Caco-2 (cell line): ENCODE measurements at regions not wholly inside any gene's neighbourhood (a gene's known extent, or its start where the extent isn't known, plus 50 kb on each side); places are given as distances from the start of the nearest gene placed in this dataset.

Experiments used
- BruUV-seq: library from RNA; stranded (reverse); fragments of 400-500 nt; replicated peaks from 2 replicates; lab custom pipeline; 2021; lab: Mats Ljungman, UMichigan
- CTCF ChIA-PET: fragments of 300-600 bp; sonication (Branson Sonifier 250); formaldehyde crosslinking; loops from one replicate; lab custom pipeline; 2022; ENCODE audit warnings: antibody characterized with exemption; lab: Charles Lee
- POLR2A ChIA-PET: fragments of 300-600 bp; sonication (Branson Sonifier 250); formaldehyde crosslinking; loops from one replicate; lab custom pipeline; 2022; ENCODE audit warnings: antibody characterized with exemption; lab: Charles Lee
- DNase-seq, 2 experiments: peaks; one replicate each; pipeline versions ENCODE4 v3.0.0 to v3.0.0-alpha.2; 2020 to 2022
- H3K27me3 ChIP-seq: replicated peaks from 2 replicates; pipeline ENCODE4 v1.6.0; 2011; ENCODE audit warnings: low read length; ENCODE audit not compliant: control insufficient read depth, insufficient read depth
- H3K36me3 ChIP-seq: 2 replicates; pipeline ENCODE4 v1.5.1; 2011; ENCODE audit warnings: low read length; ENCODE audit not compliant: control insufficient read depth, insufficient read depth
- H3K4me1 ChIP-seq: fragments of 250-450 bp; sonication (Bioruptor Pico); 2 replicates; pipeline ENCODE4 v1.5.1; 2020; ENCODE audit warnings: mild to moderate bottlenecking
- H3K4me3 ChIP-seq: 2 replicates; pipeline ENCODE4 v1.5.1; 2011; ENCODE audit warnings: low read depth, mild to moderate bottlenecking, control low read depth, low read length
- H3K9me3 ChIP-seq: fragments of 250-450 bp; sonication (Bioruptor Pico); 2 replicates; pipeline ENCODE4 v1.5.1; 2020; ENCODE audit warnings: mild to moderate bottlenecking, moderate library complexity
- H3K27ac Mint-ChIP-seq: one replicate; pipeline ENCODE4 v1.8.0; 2022; ENCODE audit warnings: mixed read lengths; ENCODE audit not compliant: unreplicated experiment
- H3K27me3 Mint-ChIP-seq: one replicate; pipeline ENCODE4 v1.8.0; 2022; ENCODE audit warnings: mixed read lengths; ENCODE audit not compliant: insufficient read depth, unreplicated experiment
- H3K36me3 Mint-ChIP-seq: one replicate; pipeline ENCODE4 v1.8.0; 2022; ENCODE audit warnings: mild to moderate bottlenecking, mixed read lengths; ENCODE audit not compliant: insufficient read depth, unreplicated experiment
- H3K4me1 Mint-ChIP-seq: one replicate; pipeline ENCODE4 v1.8.0; 2022; ENCODE audit warnings: low read depth, mixed read lengths; ENCODE audit not compliant: unreplicated experiment
- H3K4me3 Mint-ChIP-seq: one replicate; pipeline ENCODE4 v1.8.0; 2022; ENCODE audit warnings: mild to moderate bottlenecking, moderate library complexity, mixed read lengths; ENCODE audit not compliant: unreplicated experiment
- H3K9me3 Mint-ChIP-seq: one replicate; pipeline ENCODE4 v1.8.0; 2022; ENCODE audit warnings: mixed read lengths; ENCODE audit not compliant: unreplicated experiment
- CTCF ChIP-seq, 2 experiments: fragments of 200-600 bp in 1 of 2; IDR thresholded peaks; 1 replicate in 1 of 2; 2 replicates in 1 of 2; pipeline versions ENCODE4 v1.5.1 to v1.8.0; 2011 to 2022; ENCODE audit warnings: antibody characterized with exemption in 1 of 2, control low read depth in 1 of 2, inconsistent platforms in 1 of 2, low read depth in 1 of 2, low read length in 1 of 2, mild to moderate bottlenecking in 1 of 2, moderate library complexity in 1 of 2; ENCODE audit not compliant: insufficient read depth in 1 of 2, severe bottlenecking in 1 of 2, unreplicated experiment in 1 of 2
- intact Hi-C: fragments of 100-400 bp; cut with micrococcal nuclease; formaldehyde crosslinking; loops from one replicate; pipeline ENCODE4 v1.10.0; 2022; ENCODE audit not compliant: unreplicated experiment

DNA sequence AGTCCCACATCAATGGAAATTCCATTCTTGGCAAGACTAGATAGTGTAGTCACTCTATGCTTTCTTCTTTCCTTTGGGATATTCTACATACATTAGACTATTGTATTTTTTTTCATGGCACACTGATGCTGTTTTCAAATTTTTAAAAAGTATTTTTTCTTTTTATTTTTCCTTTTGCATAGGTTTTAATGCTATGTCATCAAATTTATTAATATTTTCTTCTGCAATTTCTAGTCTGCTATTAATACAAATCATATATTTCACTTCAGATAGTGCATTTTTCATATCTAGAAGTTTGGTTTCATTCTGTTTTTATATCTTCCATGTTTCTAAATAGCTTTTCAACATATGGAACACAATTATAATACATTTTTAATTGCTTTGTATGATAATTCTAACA is 2050.1 kb upstream of the PRR20A start:
- Histone ChIP-seq H3K36me3 (no peaks in the 10 kb centered on the region), H3K4me1 (no peaks in the 10 kb centered on the region), H3K4me3 (no peak overlapping the region), H3K27me3 (no peaks in the 10 kb centered on the region), H3K9me3 (no peaks in the 10 kb centered on the region; the same call in 1 of the 2 replicates)
- H3K4me3 Mint-ChIP-seq, result no peak overlapping the region
- H3K4me1 Mint-ChIP-seq, result no peaks in the 10 kb centered on the region
- H3K9me3 Mint-ChIP-seq, result no peaks in the 10 kb centered on the region
- intact Hi-C loops, result no loop called here
- H3K27me3 Mint-ChIP-seq, result no peaks in the 10 kb centered on the region
- no peak for TF ChIP-seq CTCF (IDR thresholded peaks at IDR 0.05; ENCODE audit: insufficient read depth in 1 of 2, low read depth in 1 of 2, low read length in 1 of 2, severe bottlenecking in 1 of 2, unreplicated experiment in 1 of 2)
- ChIA-PET POLR2A (no interaction called here), CTCF (no interaction called here)
- DNase-seq, result no peak
- no TSS peak for BruUV-seq
- no peaks in the 10 kb centered on the region for H3K36me3 Mint-ChIP-seq
- no peak overlapping the region for H3K27ac Mint-ChIP-seq

GRCh38 chr13:55091172-55091571 is 2049.5 kb upstream of the PRR20A start:
- no peaks in the 10 kb centered on the region for H3K4me1 ChIP-seq
- H3K4me1 Mint-ChIP-seq, result no peaks in the 10 kb centered on the region
- POLR2A ChIA-PET, result no interaction called here
- no peak for DNase-seq
- no peak overlapping the region for H3K4me3 ChIP-seq
- no peaks in the 10 kb centered on the region for H3K27me3 Mint-ChIP-seq
- H3K27me3 ChIP-seq, result no peaks in the 10 kb centered on the region
- no peak for TF ChIP-seq CTCF (IDR thresholded peaks at IDR 0.05; ENCODE audit: insufficient read depth in 1 of 2, low read depth in 1 of 2, low read length in 1 of 2, severe bottlenecking in 1 of 2, unreplicated experiment in 1 of 2)
- CTCF ChIA-PET, result no interaction called here
- no peaks in the 10 kb centered on the region for H3K36me3 Mint-ChIP-seq
- intact Hi-C loops, result no loop called here
- no peak overlapping the region for H3K27ac Mint-ChIP-seq
- no peaks in the 10 kb centered on the region; the same call in 1 of the 2 replicates for H3K9me3 ChIP-seq
- no peaks in the 10 kb centered on the region for H3K36me3 ChIP-seq
- H3K9me3 Mint-ChIP-seq, result no peaks in the 10 kb centered on the region
- BruUV-seq, result no TSS peak
- H3K4me3 Mint-ChIP-seq, result no peak overlapping the region

DNA sequence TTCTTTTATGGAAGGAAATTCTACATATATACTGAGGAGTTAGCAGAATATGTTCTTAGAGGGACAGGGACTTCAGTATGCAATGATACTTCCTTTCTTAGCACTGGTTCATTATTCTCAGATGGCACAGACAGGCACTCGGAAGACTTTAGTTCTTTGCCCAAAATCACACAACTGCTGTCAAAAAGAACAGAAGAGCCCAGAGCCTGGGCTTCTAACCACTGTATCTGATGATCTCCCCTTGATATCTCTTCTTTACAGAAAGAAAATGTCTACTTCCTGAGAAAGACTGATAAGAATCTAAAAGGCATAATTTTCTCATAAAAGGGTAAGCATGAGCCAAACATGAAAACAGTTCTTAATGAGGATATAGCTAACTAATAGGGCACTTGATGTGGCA is 2034.2 kb upstream of the PRR20A start:
- Histone ChIP-seq H3K4me3 (no peak overlapping the region), H3K36me3 (no peaks in the 10 kb centered on the region), H3K4me1 (no peaks in the 10 kb centered on the region), H3K9me3 (no peaks in the 10 kb centered on the region), H3K27me3 (no peaks in the 10 kb centered on the region)
- H3K9me3 Mint-ChIP-seq, result no peaks in the 10 kb centered on the region
- no peak overlapping the region for H3K27ac Mint-ChIP-seq
- H3K36me3 Mint-ChIP-seq, result no peaks in the 10 kb centered on the region
- no peak for DNase-seq
- H3K4me1 Mint-ChIP-seq, result no peaks in the 10 kb centered on the region
- H3K4me3 Mint-ChIP-seq, result no peak overlapping the region
- no peak for TF ChIP-seq CTCF (IDR thresholded peaks at IDR 0.05; ENCODE audit: insufficient read depth in 1 of 2, low read depth in 1 of 2, low read length in 1 of 2, severe bottlenecking in 1 of 2, unreplicated experiment in 1 of 2)
- CTCF ChIA-PET, result no interaction called here
- BruUV-seq, result no TSS peak
- intact Hi-C loops, result no loop called here
- POLR2A ChIA-PET, result no interaction called here
- peaks cover 2% of the 10 kb centered on the region for H3K27me3 Mint-ChIP-seq
